ENCODE measurements at regions not wholly inside any gene's neighbourhood (a gene's known extent, or its start where the extent isn't known, plus 50 kb on each side); places are given as distances from the start of the nearest gene placed in this dataset.

GRCh38 chr15:95988574-95988887 is 342.0 kb upstream of the NR2F2 start:
- TF ChIP-seq CTCF (IDR thresholded peaks at IDR 0.05; ENCODE audit: low read depth, low read length, poor library complexity, severe bottlenecking): no peak
- no peak for TF ChIP-seq EZH2phosphoT487 (IDR thresholded peaks at IDR 0.05; ENCODE audit: borderline replicate concordance, low read length)

Data from DOHH2 (cell line).